ENCODE measurements at regions not wholly inside any gene's neighbourhood (a gene's known extent, or its start where the extent isn't known, plus 50 kb on each side); places are given as distances from the start of the nearest gene placed in this dataset.

- H3K27ac ChIP-seq (ENCODE audit: insufficient read depth, low read depth, low read length) = no peak overlapping the region
- BruUV-seq (replicated peaks) = no TSS peak
- H3K4me3 ChIP-seq (replicated peaks in 1 of 3; ENCODE audit: insufficient read depth in 1 of 3, low read depth in 1 of 3, low read length in 3 of 3) = no peak overlapping the region
- TF ChIP-seq, protein P1, sequence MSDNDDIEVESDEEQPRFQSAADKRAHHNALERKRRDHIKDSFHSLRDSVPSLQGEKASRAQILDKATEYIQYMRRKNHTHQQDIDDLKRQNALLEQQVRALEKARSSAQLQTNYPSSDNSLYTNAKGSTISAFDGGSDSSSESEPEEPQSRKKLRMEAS (IDR thresholded peaks at IDR 0.05; ENCODE audit: insufficient read depth, insufficient read length) = no peak
- no peak for TF ChIP-seq JUN (IDR thresholded peaks at IDR 0.05; ENCODE audit: borderline replicate concordance, insufficient read depth, insufficient read length, low read depth)
- dilution Hi-C loops (cut with MboI; ENCODE audit: extremely low pct_ligation_motif_present, low sequenced_read_pairs) = no loop called here
- H2AFZ ChIP-seq (ENCODE audit: low read depth, low read length) = no peak overlapping the region
- DNase-seq (ENCODE audit: low read depth, low spot score) (no peak), FAIRE-seq (no peak)
- intact Hi-C loops (cut with micrococcal nuclease) = no loop called here
- peaks cover 5% of the 10 kb centered on the region for H3K9me3 ChIP-seq (replicated peaks; ENCODE audit: control insufficient read depth, insufficient read depth, low read length)
- CTCF ChIA-PET = no interaction called here
- H4K20me1 ChIP-seq (replicated peaks; ENCODE audit: control insufficient read depth, extremely low read depth, insufficient read depth, low read length) = no peaks in the 10 kb centered on the region
- H3K4me1 ChIP-seq (ENCODE audit: control insufficient read depth, extremely low read depth, insufficient read depth, low read length) = no peaks in the 10 kb centered on the region
- no peaks in the 10 kb centered on the region for H3K9me1 ChIP-seq (replicated peaks; ENCODE audit: control insufficient read depth, extremely low read depth, insufficient read depth, low read length)
- H3K36me3 ChIP-seq (ENCODE audit: control insufficient read depth in 2 of 2, extremely low read depth in 1 of 2, insufficient read depth in 2 of 2, low read length in 2 of 2) = no peaks in the 10 kb centered on the region
- POLR2A ChIA-PET = no interaction called here
- no peak overlapping the region for H3K4me2 ChIP-seq (ENCODE audit: insufficient read depth, low read length)
- no peaks in the 10 kb centered on the region for H3K79me2 ChIP-seq (ENCODE audit: control insufficient read depth, insufficient read depth, low read length)
- H3K9ac ChIP-seq (replicated peaks; ENCODE audit: extremely low read depth, insufficient read depth, low read length) = no peak overlapping the region
- no peaks in the 10 kb centered on the region for H3K27me3 ChIP-seq (ENCODE audit: control insufficient read depth in 2 of 2, insufficient read depth in 2 of 2, low read length in 2 of 2)
Measured at GRCh38 chr11:81515566-81515965, 1218.1 kb downstream of the FAM181B start.

GRCh38 chr11:81497202-81497804, 1236.4 kb downstream of the FAM181B start:
- no peak overlapping the region for H3K27ac ChIP-seq (ENCODE audit: insufficient read depth, low read depth, low read length)
- ChIA-PET CTCF (no interaction called here), POLR2A (no interaction called here)
- no peaks in the 10 kb centered on the region for H3K79me2 ChIP-seq (ENCODE audit: control insufficient read depth, insufficient read depth, low read length)
- H3K36me3 ChIP-seq (ENCODE audit: control insufficient read depth in 2 of 2, extremely low read depth in 1 of 2, insufficient read depth in 2 of 2, low read length in 2 of 2) = no peaks in the 10 kb centered on the region
- dilution Hi-C loops (cut with MboI; ENCODE audit: extremely low pct_ligation_motif_present, low sequenced_read_pairs) (no loop called here), intact Hi-C loops (cut with micrococcal nuclease) (no loop called here)
- H3K4me1 ChIP-seq (ENCODE audit: control insufficient read depth, extremely low read depth, insufficient read depth, low read length) = no peaks in the 10 kb centered on the region
- H3K4me3 ChIP-seq (replicated peaks in 1 of 3; ENCODE audit: insufficient read depth in 1 of 3, low read depth in 1 of 3, low read length in 3 of 3) = no peak overlapping the region
- DNase-seq (ENCODE audit: low read depth, low spot score) = peak; percentile 7
- no peak overlapping the region for H2AFZ ChIP-seq (ENCODE audit: low read depth, low read length)
- H3K9me1 ChIP-seq (replicated peaks; ENCODE audit: control insufficient read depth, extremely low read depth, insufficient read depth, low read length) = no peaks in the 10 kb centered on the region
- no TSS peak for BruUV-seq (replicated peaks)
- H3K9ac ChIP-seq (replicated peaks; ENCODE audit: extremely low read depth, insufficient read depth, low read length) = no peak overlapping the region
- FAIRE-seq = peak; percentile 59
- no peaks in the 10 kb centered on the region for H3K9me3 ChIP-seq (replicated peaks; ENCODE audit: control insufficient read depth, insufficient read depth, low read length)
- TF ChIP-seq EZH2 (IDR thresholded peaks at IDR 0.05; ENCODE audit: borderline replicate concordance, low read depth, low read length, severe bottlenecking) (no peak), FOS (IDR thresholded peaks at IDR 0.05; ENCODE audit: borderline replicate concordance, insufficient read depth, low read length) (no peak), POLR2AphosphoS5 (IDR thresholded peaks at IDR 0.05; ENCODE audit: insufficient read depth, low read depth, low read length) (no peak), POLR2A (IDR thresholded peaks at IDR 0.05; ENCODE audit: low read depth, low read length) (no peak), CTCF (IDR thresholded peaks at IDR 0.05; ENCODE audit: extremely low read depth in 1 of 2, insufficient read depth in 1 of 2, low read depth in 1 of 2, low read length in 2 of 2) (peak; percentile 28 to 35)
- TF ChIP-seq, protein P1 (IDR thresholded peaks at IDR 0.05; ENCODE audit: insufficient read depth, insufficient read length) = no peak
- H4K20me1 ChIP-seq (replicated peaks; ENCODE audit: control insufficient read depth, extremely low read depth, insufficient read depth, low read length) = no peaks in the 10 kb centered on the region
- H3K27me3 ChIP-seq (ENCODE audit: control insufficient read depth in 2 of 2, insufficient read depth in 2 of 2, low read length in 2 of 2) = no peaks in the 10 kb centered on the region
- no peak overlapping the region for H3K4me2 ChIP-seq (ENCODE audit: insufficient read depth, low read length)
